ENCODE measurements at regions not wholly inside any gene's neighbourhood (a gene's known extent, or its start where the extent isn't known, plus 50 kb on each side); places are given as distances from the start of the nearest gene placed in this dataset.

- H3K36me3 ChIP-seq (ENCODE audit: insufficient read depth) = no peaks in the 10 kb centered on the region
- H3K4me1 ChIP-seq (ENCODE audit: insufficient read depth) = peaks cover 7% of the 10 kb centered on the region; the same call in 1 of the 2 replicates
- no peak overlapping the region for H3K27ac ChIP-seq (ENCODE audit: low read depth)
- H2AFZ ChIP-seq = no peak overlapping the region
- no peak overlapping the region for H3K4me2 ChIP-seq
- H3K27me3 ChIP-seq (ENCODE audit: insufficient read depth) = no peaks in the 10 kb centered on the region
- H3K4me3 ChIP-seq = no peak overlapping the region
- H3K79me2 ChIP-seq (replicated peaks; ENCODE audit: insufficient read depth) = no peaks in the 10 kb centered on the region
- no peaks in the 10 kb centered on the region for H3K27me3 Mint-ChIP-seq (ENCODE audit: insufficient read depth, low read depth, poor library complexity)
- H3K27ac Mint-ChIP-seq = no peak overlapping the region
- DNase-seq (ENCODE audit: low spot score) (no peak), ATAC-seq (no peak)
- no peak overlapping the region for H3K4me3 Mint-ChIP-seq
- no peak for TF ChIP-seq REST (IDR thresholded peaks at IDR 0.05; ENCODE audit: unreplicated experiment)
- no peak for TF ChIP-seq POLR2AphosphoS5 (IDR thresholded peaks at IDR 0.05; ENCODE audit: low read depth)
- TF ChIP-seq STAT1 (IDR thresholded peaks at IDR 0.05; ENCODE audit: unreplicated experiment) = no peak
- TF ChIP-seq EZH2phosphoT487 (IDR thresholded peaks at IDR 0.05; ENCODE audit: unreplicated experiment) = no peak
- TF ChIP-seq ZNF331 (CRISPR knock-in tag; IDR thresholded peaks at IDR 0.05; ENCODE audit: low read depth) = no peak
- no peak for TF ChIP-seq ETS1 (IDR thresholded peaks at IDR 0.05)
- no peak for TF ChIP-seq EZH2 (IDR thresholded peaks at IDR 0.05; ENCODE audit: low read depth, unreplicated experiment)
- no peak for TF ChIP-seq CREB1 (CRISPR knock-in tag; IDR thresholded peaks at IDR 0.05; ENCODE audit: low read depth)
- no peak for TF ChIP-seq ZNF462 (CRISPR knock-in tag; IDR thresholded peaks at IDR 0.05)
- no peak for TF ChIP-seq CTCF (conservative IDR thresholded peaks at IDR 0.05; ENCODE audit: low read depth in 2 of 2)
- TF ChIP-seq ZNF114 (CRISPR knock-in tag; IDR thresholded peaks at IDR 0.05) = no peak
- TF ChIP-seq JUNB (IDR thresholded peaks at IDR 0.05; ENCODE audit: unreplicated experiment) = no peak
- TF ChIP-seq NANOG (IDR thresholded peaks at IDR 0.05; ENCODE audit: borderline replicate concordance) = no peak
- H4K20me1 ChIP-seq (replicated peaks; ENCODE audit: insufficient read depth) = no peaks in the 10 kb centered on the region
- no peaks in the 10 kb centered on the region for H3K9me2 ChIP-seq (ENCODE audit: insufficient read depth)
- no peaks in the 10 kb centered on the region for H3F3A ChIP-seq (replicated peaks; ENCODE audit: low read depth)
- peaks cover 3% of the 10 kb centered on the region for H3K4me1 Mint-ChIP-seq
- no peaks in the 10 kb centered on the region for H3K36me3 Mint-ChIP-seq (ENCODE audit: low read depth)
- no peaks in the 10 kb centered on the region for H3K9me3 Mint-ChIP-seq
These were observed 172.2 kb upstream of the FERD3L start for GRCh38 chr7:19317461-19317860.
